Lung microvascular endothelial cell (primary cell): ENCODE measurements at regions not wholly inside any gene's neighbourhood (a gene's known extent, or its start where the extent isn't known, plus 50 kb on each side); places are given as distances from the start of the nearest gene placed in this dataset.
"Not testable (repeated sequence)": the region's sequence is repeated elsewhere in the genome, so short reads cannot be mapped to it uniquely, and the experiment has no call there.

Experiments
- DNase-seq, 2 donors: peaks; one replicate each; pipeline versions ENCODE4 v3.0.0 to v3.0.0-alpha.2; 2010; ENCODE audit warnings: low read depth in 2 of 2

DNA sequence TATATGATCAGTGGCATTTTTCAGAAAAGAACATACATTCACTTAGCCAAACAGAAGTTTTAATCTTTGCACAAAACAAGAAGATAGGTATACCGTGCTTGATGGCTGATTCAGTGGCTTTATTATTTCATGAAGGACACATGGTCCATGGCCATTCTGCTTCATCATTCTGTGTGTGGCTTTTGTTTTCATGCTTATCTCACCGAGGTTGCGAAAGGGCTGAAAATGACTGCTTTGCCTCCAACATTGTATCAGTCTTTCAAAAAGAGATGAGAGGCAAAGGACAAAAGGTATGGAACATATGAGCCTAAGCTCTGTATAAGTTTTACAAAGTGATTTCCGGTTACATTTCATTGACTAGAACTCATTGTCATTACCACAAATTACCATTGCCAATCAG, 541.1 kb downstream of the RAB28 start:
- DNase-seq, result no peak

- no peak for DNase-seq
These were observed 550.3 kb downstream of the RAB28 start for GRCh38 chr4:12933760-12934221.

DNA sequence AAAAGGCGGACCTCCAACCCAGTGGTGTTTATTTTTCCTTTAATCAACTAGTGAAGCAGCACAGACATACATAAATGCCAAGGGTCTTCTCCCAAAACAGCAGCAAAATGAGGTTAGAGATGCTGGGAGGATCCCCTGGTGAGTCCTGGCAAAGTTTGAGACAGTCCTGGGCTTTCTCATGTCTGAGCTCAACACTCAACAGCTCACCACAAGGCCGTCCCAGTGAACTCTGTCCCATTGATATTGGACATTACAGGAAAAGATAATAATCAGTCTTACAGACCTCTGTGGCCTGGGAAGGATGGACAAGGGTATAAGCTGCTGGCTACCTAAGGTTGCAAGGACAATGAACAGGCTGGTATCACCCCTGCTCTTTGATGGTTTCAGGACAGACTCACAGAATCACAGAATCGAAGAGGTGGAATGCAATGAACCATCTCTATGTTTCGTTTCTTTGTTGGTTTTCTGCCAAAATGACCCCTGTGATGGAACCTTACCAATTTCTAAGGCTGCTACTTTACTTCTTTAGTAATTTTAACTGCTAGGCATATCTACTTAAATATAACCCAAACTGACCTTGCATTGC, 551.8 kb downstream of the RAB28 start:
- DNase-seq, result no peak

- no peak for DNase-seq
These were observed 554.4 kb downstream of the RAB28 start for GRCh38 chr4:12929784-12930183.

- no peak for DNase-seq
These were observed 555.4 kb downstream of the RAB28 start for GRCh38 chr4:12928751-12929150.

DNA sequence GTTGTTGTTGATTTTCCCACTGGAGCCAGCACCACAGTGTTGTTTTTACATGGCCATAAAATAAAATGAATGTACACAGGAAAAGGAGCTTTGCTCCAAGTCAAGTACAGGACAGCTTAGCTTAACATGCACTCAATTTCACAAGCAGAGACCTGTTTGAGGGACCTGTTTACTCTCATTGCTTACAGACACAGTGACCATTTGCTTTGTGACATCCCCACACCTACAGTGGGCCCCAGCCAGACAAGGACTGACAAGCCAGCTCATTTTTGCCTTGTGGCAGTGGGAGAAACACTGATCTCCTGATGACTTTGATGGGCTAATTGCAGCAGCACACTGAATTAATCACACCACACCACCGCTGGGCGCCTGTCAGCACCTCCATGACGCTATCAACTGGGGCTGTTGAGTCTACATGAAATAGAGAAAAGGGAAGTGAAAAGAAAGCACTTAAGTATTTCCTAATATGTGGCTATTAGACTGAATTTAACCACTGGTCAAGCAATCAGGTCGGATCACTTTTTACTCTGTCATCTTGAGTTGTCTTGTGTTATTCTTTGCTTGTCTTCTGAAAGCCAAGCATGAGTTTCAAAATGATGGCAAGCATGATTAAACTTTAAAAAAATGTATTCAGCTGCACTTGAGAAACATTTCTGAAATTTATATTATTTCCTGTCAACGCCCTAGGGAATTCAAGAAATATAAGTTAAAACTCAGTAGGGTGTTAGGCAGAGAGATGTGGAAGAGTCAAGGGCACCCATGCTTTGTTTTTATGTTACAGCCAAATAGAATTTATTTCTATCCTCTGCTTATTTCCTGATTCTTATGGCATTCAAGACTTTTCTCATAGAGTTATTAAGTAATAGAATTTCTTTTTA, 557.7 kb downstream of the RAB28 start:
- DNase-seq, result no peak

DNA sequence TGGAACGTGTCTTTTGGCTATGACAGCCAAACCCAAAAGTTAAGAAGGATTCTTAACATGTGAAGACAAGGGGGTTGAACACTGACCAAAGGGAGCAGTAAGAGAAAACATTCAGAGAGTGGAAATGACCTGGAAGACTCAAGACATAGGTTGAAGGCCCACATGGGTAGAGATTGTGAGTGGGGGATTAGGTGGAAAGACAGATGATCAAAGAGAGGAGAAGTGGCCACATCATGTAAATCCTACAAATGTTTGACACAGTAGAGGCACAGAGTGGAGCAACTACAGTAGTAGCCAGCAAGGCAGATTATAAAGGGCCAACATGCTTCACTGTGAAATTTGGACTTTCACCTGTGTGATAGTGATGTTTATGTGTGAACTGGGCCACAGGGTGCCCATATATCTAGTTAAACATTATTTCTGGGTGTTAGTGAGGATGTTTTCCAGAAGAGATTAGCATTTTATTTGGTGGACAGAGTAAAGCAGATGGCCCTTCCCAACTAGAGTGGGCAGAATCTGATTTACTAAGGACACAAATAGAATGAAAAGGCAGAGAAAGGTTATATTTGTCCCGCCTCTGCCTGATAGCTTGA, 559.3 kb downstream of the RAB28 start:
- DNase-seq, result no peak

DNA sequence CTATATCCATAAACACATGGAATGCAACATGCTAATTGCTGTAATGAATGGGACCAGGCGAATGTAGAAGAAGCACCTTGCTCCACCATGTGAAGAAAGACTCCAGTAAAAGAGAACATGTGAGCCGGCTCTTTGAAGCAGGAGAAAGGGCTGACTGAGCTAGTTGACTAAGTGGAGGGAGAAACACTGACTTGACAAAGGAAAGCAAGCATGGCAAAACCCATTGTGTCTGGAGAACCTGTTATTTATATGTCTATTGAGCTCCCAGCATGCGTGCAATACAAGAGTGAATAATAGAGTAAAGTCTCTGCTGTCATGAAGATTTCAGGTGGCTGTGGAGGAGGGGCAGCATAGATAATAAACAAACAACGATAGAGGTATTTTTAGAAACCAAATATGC, 559.9 kb downstream of the RAB28 start:
- no peak for DNase-seq

GRCh38 chr4:12912896-12913418, 571.2 kb downstream of the RAB28 start:
- no peak for DNase-seq

DNA sequence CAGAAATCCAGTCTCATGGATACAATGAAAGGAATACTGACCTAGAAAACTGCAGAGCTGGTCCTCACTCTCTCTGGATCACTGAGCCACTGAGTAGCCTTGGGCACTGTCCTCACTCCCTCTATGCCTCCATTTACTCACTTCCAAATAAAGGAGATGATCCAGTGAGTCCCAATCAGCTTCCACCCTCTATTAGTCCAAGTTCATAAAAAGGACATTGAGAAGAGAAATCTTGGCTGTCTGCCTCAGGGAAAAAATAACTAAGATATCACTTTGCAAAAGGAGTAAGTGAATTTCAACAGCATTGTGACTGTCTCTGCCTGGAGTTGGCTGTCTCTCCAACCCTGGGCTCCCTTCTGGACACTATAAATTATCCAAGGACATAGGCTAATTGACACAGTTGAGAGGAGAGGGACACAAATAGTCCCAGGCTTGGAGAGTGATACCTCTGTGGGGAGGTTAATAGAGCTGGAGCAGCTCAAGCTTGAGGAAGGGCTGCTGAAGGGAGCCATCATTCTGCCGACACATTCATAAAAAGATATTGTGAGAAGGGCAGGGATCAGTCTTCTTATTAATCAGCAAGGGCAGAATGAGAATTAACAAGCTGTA, 572.3 kb downstream of the RAB28 start:
- no peak for DNase-seq

DNA sequence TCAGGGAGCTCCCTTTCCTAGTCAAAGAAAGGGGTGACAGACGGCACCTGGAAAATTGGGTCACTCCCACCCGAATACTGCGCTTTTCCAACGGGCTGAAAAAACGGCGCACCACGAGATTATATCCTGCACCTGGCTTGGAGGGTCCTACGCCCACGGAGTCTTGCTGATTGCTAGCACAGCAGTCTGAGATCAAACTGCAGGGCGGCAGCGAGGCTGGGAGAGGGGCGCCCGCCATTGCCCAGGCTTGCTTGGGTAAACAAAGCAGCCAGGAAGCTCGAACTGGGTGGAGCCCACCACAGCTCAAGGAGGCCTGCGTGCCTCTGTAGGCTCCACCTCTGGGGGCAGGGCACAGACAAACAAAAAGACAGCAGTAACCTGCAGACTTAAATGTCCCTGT, 580.5 kb downstream of the RAB28 start:
- not testable (repeated sequence) for DNase-seq

GRCh38 chr4:12902735-12903134, 581.4 kb downstream of the RAB28 start:
- DNase-seq, result no peak

GRCh38 chr4:12897954-12898353, 586.2 kb downstream of the RAB28 start:
- DNase-seq, result no peak

GRCh38 chr4:12894062-12894461, 590.1 kb downstream of the RAB28 start:
- DNase-seq, result no peak

- no peak for DNase-seq
These were observed 595.1 kb downstream of the RAB28 start for GRCh38 chr4:12889054-12889453.

DNA sequence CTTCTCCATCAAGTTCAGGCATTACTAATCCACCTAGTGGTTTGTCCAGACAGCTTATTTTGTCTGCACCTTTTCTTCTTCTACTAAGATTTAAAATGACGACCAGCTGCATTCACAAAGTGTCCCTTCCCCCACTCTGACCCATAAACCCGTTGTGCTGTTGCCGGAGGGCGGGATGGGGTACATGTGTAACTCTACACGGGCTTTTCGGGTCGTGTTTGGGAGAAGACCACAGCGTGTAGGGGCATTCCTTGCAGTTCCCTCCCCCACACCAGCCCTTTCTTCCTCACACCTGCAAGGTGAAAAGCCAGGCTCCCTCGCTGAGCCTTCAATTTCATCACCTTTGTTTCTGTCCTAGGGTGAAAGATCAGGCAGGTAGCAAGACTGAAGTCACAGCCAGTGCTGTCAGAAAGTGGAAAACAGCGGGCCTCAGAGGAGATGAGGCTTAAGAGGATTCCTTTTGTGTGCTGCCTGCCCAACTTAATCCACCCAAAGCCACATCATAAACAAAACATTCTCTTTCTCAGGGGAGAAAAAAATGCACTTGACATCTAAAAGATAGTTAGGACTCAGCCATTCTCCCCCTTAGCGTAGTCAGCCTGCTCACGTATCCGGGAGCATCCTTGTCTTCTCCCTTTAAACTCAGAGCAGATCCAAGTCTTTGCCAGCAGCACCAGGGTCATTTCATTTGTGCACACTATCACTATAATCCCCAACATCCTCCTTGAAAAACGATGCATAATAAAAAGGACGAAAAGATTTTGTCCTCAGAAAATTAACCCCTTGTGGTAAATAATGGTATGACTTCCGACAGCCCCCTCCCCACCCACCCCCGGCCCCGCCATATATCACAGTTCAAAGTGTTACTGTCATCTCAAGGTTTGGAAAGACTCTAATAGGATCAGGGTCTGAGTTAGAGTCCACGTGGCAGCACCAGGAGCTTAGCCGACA, 599.0 kb downstream of the RAB28 start:
- DNase-seq, result no peak

DNA sequence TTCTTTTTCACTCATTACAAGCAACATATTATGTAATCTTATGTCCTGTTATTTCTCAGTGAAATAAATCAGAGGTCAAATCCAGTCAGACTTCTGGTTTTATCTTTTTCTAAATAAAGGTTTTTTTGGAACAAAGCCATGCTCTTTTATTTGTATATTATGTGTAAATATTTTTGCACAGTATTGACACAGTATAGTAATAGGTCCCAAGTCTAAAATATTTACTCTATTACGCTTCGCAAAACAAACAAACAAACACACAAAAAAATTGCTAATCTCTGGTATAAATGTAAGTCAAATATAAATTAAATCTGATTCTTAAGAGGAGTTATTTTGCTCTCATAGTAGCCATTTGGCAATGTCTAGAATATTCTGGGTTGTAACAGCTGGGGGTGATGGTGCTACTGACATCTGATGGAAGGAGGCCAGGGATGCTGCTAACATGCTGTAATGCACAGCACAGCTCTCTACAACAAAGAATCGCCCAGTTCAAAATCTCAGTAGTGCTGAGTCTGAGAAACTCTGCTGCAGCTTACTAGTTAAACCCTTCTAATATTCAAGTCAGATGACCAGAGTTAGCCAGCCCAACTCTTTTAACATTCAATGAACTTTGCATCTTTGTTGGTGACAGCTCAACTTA, 602.1 kb downstream of the RAB28 start:
- no peak for DNase-seq

DNA sequence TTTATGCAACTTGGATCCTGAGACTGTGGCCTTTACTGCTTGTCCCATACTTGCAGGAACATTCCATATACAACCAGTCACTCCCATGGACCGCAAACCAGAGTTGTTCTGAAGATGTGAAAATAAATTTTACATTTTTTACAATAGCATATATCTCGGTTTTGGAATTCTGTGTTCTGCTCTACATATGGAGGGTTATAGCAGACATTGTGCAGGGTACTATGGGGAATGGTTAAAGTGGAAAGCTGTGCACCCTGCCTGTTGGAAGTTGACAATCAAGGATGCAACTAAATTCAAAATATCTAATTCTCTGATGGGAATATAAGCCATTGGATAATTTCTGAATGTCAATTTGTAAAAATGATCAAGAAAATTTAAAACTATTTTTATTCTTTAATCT, 603.3 kb downstream of the RAB28 start:
- no peak for DNase-seq

- no peak for DNase-seq
These were observed 604.6 kb downstream of the RAB28 start for GRCh38 chr4:12879496-12879895.

- DNase-seq, result no peak
These were observed 608.4 kb downstream of the RAB28 start for GRCh38 chr4:12875640-12876243.
